IMR-90 (cell line): ENCODE measurements at regions not wholly inside any gene's neighbourhood (a gene's known extent, or its start where the extent isn't known, plus 50 kb on each side); places are given as distances from the start of the nearest gene placed in this dataset.
"Not testable (repeated sequence)": the region's sequence is repeated elsewhere in the genome, so short reads cannot be mapped to it uniquely, and the experiment has no call there.

Experiments
- ATAC-seq: fragments of 200-7000 bp; cut with Tn5 transposase; 2 replicates; pipeline ENCODE4 v1.9.1; 2020; ENCODE audit warnings: low read depth, mild to moderate bottlenecking, moderate library complexity
- BruUV-seq: library from RNA; stranded (reverse); fragments of 400-500 nt; replicated peaks from 2 replicates; lab custom pipeline; 2021; lab: Mats Ljungman, UMichigan
- CTCF ChIA-PET: fragments of 300-600 bp; formaldehyde crosslinking; extraction: SDS; loops from one replicate; lab custom pipeline; 2021; ENCODE audit warnings: antibody characterized with exemption; lab: Yijun Ruan, JAX
- POLR2A ChIA-PET: fragments of 300-600 bp; sonication (Branson Sonifier 250); formaldehyde crosslinking; loops from one replicate; lab custom pipeline; 2022; ENCODE audit warnings: antibody characterized with exemption; ENCODE audit not compliant: unreplicated experiment; lab: Charles Lee
- DNase-seq: peaks from one replicate; pipeline ENCODE4 v3.0.0; 2013
- H2AFZ ChIP-seq: replicated peaks from 2 replicates; pipeline ENCODE3; 2013; ENCODE audit warnings: low read length, mild to moderate bottlenecking; ENCODE audit not compliant: poor library complexity
- H2AK5ac ChIP-seq: 2 replicates; pipeline ENCODE4 v1.6.1; 2013; ENCODE audit warnings: low read depth, low read length, inconsistent platforms
- H2AK9ac ChIP-seq: replicated peaks from 2 replicates; pipeline ENCODE3; 2013; ENCODE audit warnings: mild to moderate bottlenecking, low read depth, low read length, moderate library complexity; ENCODE audit not compliant: poor library complexity
- H2BK120ac ChIP-seq: 2 replicates; pipeline ENCODE4 v1.6.1; 2013; ENCODE audit warnings: low read depth, low read length, inconsistent platforms
- H2BK15ac ChIP-seq: 3 replicates; pipeline ENCODE4 v1.6.1; 2013; ENCODE audit warnings: low read depth, low read length, inconsistent platforms
- H2BK20ac ChIP-seq: 2 replicates; pipeline ENCODE4 v1.6.1; 2013; ENCODE audit warnings: low read depth, mild to moderate bottlenecking, inconsistent platforms, low read length, moderate library complexity
- H2BK5ac ChIP-seq: 2 replicates; pipeline ENCODE4 v1.6.1; 2013; ENCODE audit warnings: mild to moderate bottlenecking, low read depth, low read length, inconsistent platforms; ENCODE audit not compliant: poor library complexity, severe bottlenecking
- H3K14ac ChIP-seq: replicated peaks from 2 replicates; pipeline ENCODE4 v1.6.1; 2013; ENCODE audit warnings: low read depth, low read length, inconsistent platforms
- H3K18ac ChIP-seq: 2 replicates; pipeline ENCODE4 v1.6.1; 2013; ENCODE audit warnings: low read depth, low read length, control low read depth
- H3K23ac ChIP-seq: 2 replicates; pipeline ENCODE4 v1.6.1; 2013; ENCODE audit warnings: low read depth, low read length, inconsistent platforms
- H3K27ac ChIP-seq: 2 replicates; pipeline ENCODE4 v1.5.1; 2013; ENCODE audit warnings: mild to moderate bottlenecking, control low read depth, low read length; ENCODE audit not compliant: insufficient read depth
- H3K27me3 ChIP-seq: 2 replicates; pipeline ENCODE4 v1.6.1; 2013; ENCODE audit warnings: low read length; ENCODE audit not compliant: control insufficient read depth, insufficient read depth
- H3K36me3 ChIP-seq: 2 replicates; pipeline ENCODE4 v1.6.1; 2013; ENCODE audit warnings: low read length, mixed read lengths; ENCODE audit not compliant: control insufficient read depth, insufficient read depth
- H3K4ac ChIP-seq: 2 replicates; pipeline ENCODE4 v1.6.1; 2013; ENCODE audit warnings: low read depth, low read length, inconsistent platforms
- H3K4me1 ChIP-seq: 2 replicates; pipeline ENCODE4 v1.6.1; 2013; ENCODE audit warnings: low read length, mixed read lengths; ENCODE audit not compliant: control insufficient read depth, insufficient read depth
- H3K4me2 ChIP-seq: 2 replicates; pipeline ENCODE4 v1.6.1; 2013; ENCODE audit warnings: low read depth, mild to moderate bottlenecking, control low read depth, low read length, moderate library complexity
- H3K4me3 ChIP-seq: 2 replicates; pipeline ENCODE4 v1.5.1; 2013; ENCODE audit warnings: low read depth, mild to moderate bottlenecking, control low read depth, low read length, moderate library complexity; ENCODE audit not compliant: insufficient read depth
- H3K56ac ChIP-seq: 2 replicates; pipeline ENCODE4 v1.6.1; 2013; ENCODE audit warnings: low read length, inconsistent platforms; ENCODE audit not compliant: insufficient read depth; ENCODE audit errors: extremely low read depth
- H3K79me1 ChIP-seq, 2 experiments: 2 replicates each; pipeline ENCODE4 v1.6.1; 2013; ENCODE audit warnings: low read length in 2 of 2, inconsistent platforms in 1 of 2, low read depth in 1 of 2
- H3K9ac ChIP-seq: 2 replicates; pipeline ENCODE4 v1.6.1; 2013; ENCODE audit warnings: low read depth, low read length, control low read depth
- H3K9me1 ChIP-seq: 2 replicates; pipeline ENCODE4 v1.6.1; 2013; ENCODE audit warnings: low read length, inconsistent platforms; ENCODE audit not compliant: insufficient read depth
- H3K9me3 ChIP-seq: 2 replicates; pipeline ENCODE4 v1.6.1; 2013; ENCODE audit warnings: low read length; ENCODE audit not compliant: control insufficient read depth, insufficient read depth
- H4K20me1 ChIP-seq: 2 replicates; pipeline ENCODE4 v1.6.1; 2013; ENCODE audit warnings: low read length, inconsistent platforms; ENCODE audit not compliant: insufficient read depth
- H4K5ac ChIP-seq: 2 replicates; pipeline ENCODE4 v1.6.1; 2013; ENCODE audit warnings: mild to moderate bottlenecking, low read depth, low read length, control low read depth
- H4K8ac ChIP-seq, 2 experiments: 2 replicates each; pipeline ENCODE4 v1.6.1; 2013; ENCODE audit warnings: low read depth in 2 of 2, low read length in 2 of 2, control low read depth in 1 of 2, inconsistent platforms in 1 of 2
- H4K91ac ChIP-seq: 2 replicates; pipeline ENCODE4 v1.6.1; 2013; ENCODE audit warnings: low read depth, low read length, inconsistent platforms; ENCODE audit not compliant: insufficient read depth
- FOS ChIP-seq: fragments of 150-350 bp; IDR thresholded peaks from 2 replicates; pipeline ENCODE4 v1.6.1; 2016; ENCODE audit warnings: low read depth, low read length
- MXI1 ChIP-seq: IDR thresholded peaks from 2 replicates; pipeline ENCODE4 v1.6.1; 2012; ENCODE audit warnings: low read depth, mild to moderate bottlenecking, low read length, moderate library complexity, borderline replicate concordance
- NFE2L2 ChIP-seq: fragments of 150-350 bp; IDR thresholded peaks from 2 replicates; pipeline ENCODE4 v1.6.1; 2016; ENCODE audit warnings: low read depth, mild to moderate bottlenecking, low read length
- WGBS, 2 experiments: methylation state at CpG; one replicate each; pipeline versions ENCODE4 v1.1.5 to v1.1.7; 2013; ENCODE audit warnings: missing lambda C conversion rate in 2 of 2; ENCODE audit not compliant: insufficient read length in 1 of 2; ENCODE audit errors: extremely low coverage in 2 of 2; 5-methylcytosine and 5-hydroxymethylcytosine counted together
- dilution Hi-C: fragments of 300-500 bp; cut with HindIII; formaldehyde crosslinking; loops from one replicate; pipeline ENCODE4 v1.14.3; 2018; ENCODE audit warnings: low sequenced_read_pairs; ENCODE audit not compliant: unreplicated experiment
- in situ Hi-C: fragments of 300-500 bp; cut with MboI; formaldehyde crosslinking; loops from 3 replicates; pipeline ENCODE4 v1.14.3; 2019; ENCODE audit warnings: low sequenced_read_pairs, inconsistent platforms, mixed read lengths
- intact Hi-C: fragments of 100-400 bp; cut with micrococcal nuclease; formaldehyde crosslinking; loops from 2 replicates; pipeline ENCODE4 v1.10.0; 2022
- TF ChIP-seq, protein P1 (sequence below): conservative IDR thresholded peaks from 2 replicates; pipeline ENCODE4 v1.5.1; 2012; ENCODE audit warnings: mild to moderate bottlenecking, low read depth, low read length, improper control_type of control experiment
- TF ChIP-seq, protein P2 (sequence below): fragments of 150-350 bp; IDR thresholded peaks from 2 replicates; pipeline ENCODE4 v1.6.1; 2017; ENCODE audit warnings: mild to moderate bottlenecking, antibody characterized with exemption, low read length, low read depth

DNA sequence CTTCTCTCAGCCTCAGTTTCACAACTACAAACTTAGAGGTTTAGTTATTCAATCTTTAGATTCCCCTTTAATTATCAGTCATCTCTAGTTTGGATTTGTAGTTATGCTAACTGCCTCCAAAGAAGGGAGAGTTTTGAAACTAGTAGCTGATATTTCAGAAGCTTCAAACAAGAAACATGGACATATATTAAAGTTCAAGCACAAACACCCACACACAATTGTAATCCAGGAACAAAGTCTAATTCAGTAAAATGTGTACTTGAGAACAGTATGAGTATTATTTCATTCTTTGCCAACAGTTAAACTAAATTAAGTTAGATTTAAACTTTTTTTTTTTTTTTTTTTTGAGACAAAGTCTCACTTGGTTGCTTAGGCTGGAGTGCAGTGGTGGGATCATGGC is 71.2 kb upstream of the ABCA1 start:
- POLR2A ChIA-PET, result no interaction called here
- H4K8ac ChIP-seq, result no peak overlapping the region
- H3K4me3 ChIP-seq, result no peak overlapping the region
- H3K4ac ChIP-seq, result no peak overlapping the region
- no peaks in the 10 kb centered on the region for H3K36me3 ChIP-seq
- no peak overlapping the region for H4K91ac ChIP-seq
- no peak overlapping the region for H2BK15ac ChIP-seq
- H2AFZ ChIP-seq, result no peak overlapping the region
- CTCF ChIA-PET, result interaction anchor here (0.7 kb wide), 1 partner anchor 45 kb away, joined by 3 read pairs; no protein-coding TSS in a partner anchor
- H2BK20ac ChIP-seq, result no peak overlapping the region
- H3K56ac ChIP-seq, result no peak overlapping the region
- no peaks in the 10 kb centered on the region for H3K9me3 ChIP-seq
- H2AK5ac ChIP-seq, result no peak overlapping the region
- in situ Hi-C loops (loop anchor here (25.0 kb wide), 1 partner anchor 138 kb away; no protein-coding TSS in a partner anchor), intact Hi-C loops (loop anchor here (10.0 kb wide), 3 partner anchors 134 to 416 kb away; partner anchors contain the start of gene SLC44A1), dilution Hi-C loops (no loop called here)
- H4K20me1 ChIP-seq, result no peaks in the 10 kb centered on the region
- no peak overlapping the region for H2AK9ac ChIP-seq
- no peak overlapping the region for H3K27ac ChIP-seq
- TF ChIP-seq MXI1 (no peak), FOS (no peak), NFE2L2 (no peak)
- TF ChIP-seq, protein P1, sequence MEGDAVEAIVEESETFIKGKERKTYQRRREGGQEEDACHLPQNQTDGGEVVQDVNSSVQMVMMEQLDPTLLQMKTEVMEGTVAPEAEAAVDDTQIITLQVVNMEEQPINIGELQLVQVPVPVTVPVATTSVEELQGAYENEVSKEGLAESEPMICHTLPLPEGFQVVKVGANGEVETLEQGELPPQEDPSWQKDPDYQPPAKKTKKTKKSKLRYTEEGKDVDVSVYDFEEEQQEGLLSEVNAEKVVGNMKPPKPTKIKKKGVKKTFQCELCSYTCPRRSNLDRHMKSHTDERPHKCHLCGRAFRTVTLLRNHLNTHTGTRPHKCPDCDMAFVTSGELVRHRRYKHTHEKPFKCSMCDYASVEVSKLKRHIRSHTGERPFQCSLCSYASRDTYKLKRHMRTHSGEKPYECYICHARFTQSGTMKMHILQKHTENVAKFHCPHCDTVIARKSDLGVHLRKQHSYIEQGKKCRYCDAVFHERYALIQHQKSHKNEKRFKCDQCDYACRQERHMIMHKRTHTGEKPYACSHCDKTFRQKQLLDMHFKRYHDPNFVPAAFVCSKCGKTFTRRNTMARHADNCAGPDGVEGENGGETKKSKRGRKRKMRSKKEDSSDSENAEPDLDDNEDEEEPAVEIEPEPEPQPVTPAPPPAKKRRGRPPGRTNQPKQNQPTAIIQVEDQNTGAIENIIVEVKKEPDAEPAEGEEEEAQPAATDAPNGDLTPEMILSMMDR, result no peak
- TF ChIP-seq, protein P2, sequence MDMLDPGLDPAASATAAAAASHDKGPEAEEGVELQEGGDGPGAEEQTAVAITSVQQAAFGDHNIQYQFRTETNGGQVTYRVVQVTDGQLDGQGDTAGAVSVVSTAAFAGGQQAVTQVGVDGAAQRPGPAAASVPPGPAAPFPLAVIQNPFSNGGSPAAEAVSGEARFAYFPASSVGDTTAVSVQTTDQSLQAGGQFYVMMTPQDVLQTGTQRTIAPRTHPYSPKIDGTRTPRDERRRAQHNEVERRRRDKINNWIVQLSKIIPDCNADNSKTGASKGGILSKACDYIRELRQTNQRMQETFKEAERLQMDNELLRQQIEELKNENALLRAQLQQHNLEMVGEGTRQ, result no peak
- H3K4me2 ChIP-seq, result no peak overlapping the region
- ATAC-seq (no peak), DNase-seq (no peak)
- BruUV-seq, result no TSS peak
- H3K79me1 ChIP-seq, result no peaks in the 10 kb centered on the region
- no peaks in the 10 kb centered on the region for H3K9me1 ChIP-seq
- H3K18ac ChIP-seq, result no peak overlapping the region
- no peak overlapping the region for H4K5ac ChIP-seq
- H3K27me3 ChIP-seq, result no peaks in the 10 kb centered on the region
- no peak overlapping the region for H3K9ac ChIP-seq
- H3K14ac ChIP-seq, result no peak overlapping the region
- no peak overlapping the region for H2BK5ac ChIP-seq
- no peak overlapping the region for H3K23ac ChIP-seq
- no peaks in the 10 kb centered on the region; the same call in 1 of the 2 replicates for H3K4me1 ChIP-seq
- no peak overlapping the region for H2BK120ac ChIP-seq

DNA sequence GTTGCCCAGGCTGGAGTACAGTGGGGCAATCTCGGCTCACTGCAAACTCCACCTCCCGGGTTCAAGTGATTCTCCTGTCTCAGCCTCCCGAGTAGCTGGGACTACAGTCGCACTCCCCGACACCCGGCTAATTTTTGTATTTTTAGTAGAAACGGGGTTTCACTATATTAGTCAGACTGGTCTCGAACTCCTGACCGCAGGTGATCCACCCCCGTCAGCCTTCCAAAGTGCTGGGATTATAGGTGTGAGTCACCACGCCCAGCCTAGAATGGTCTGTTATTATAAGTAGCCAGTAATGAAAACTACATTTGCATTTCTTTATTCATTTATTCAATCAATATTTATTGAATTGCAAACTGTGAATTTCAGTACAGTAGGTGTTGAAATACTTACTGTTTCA is 72.6 kb upstream of the ABCA1 start:
- H3K4ac ChIP-seq, H3K27ac ChIP-seq, CTCF ChIA-PET, H3K9me3 ChIP-seq, ATAC-seq, H2BK15ac ChIP-seq, H2AK9ac ChIP-seq, H3K9ac ChIP-seq, H3K56ac ChIP-seq, BruUV-seq, intact Hi-C loops, in situ Hi-C loops, H2AFZ ChIP-seq, H3K23ac ChIP-seq, H4K8ac ChIP-seq, H3K14ac ChIP-seq, POLR2A ChIA-PET, H2BK20ac ChIP-seq, H3K9me1 ChIP-seq, H3K27me3 ChIP-seq, H3K4me2 ChIP-seq, H4K5ac ChIP-seq, DNase-seq, H3K4me1 ChIP-seq, H2AK5ac ChIP-seq, H3K79me1 ChIP-seq, H3K4me3 ChIP-seq, H2BK5ac ChIP-seq, dilution Hi-C loops, H4K91ac ChIP-seq, H4K20me1 ChIP-seq, H2BK120ac ChIP-seq, H3K36me3 ChIP-seq, H3K18ac ChIP-seq: not testable (repeated sequence)
- 100% methylated on average over 3 of the region's 11 CpGs; no CpG with 5 or more reads in 1 of the 2 experiments for WGBS, 2 experiments
